Prostate gland (tissue), 2 donors: ENCODE measurements at regions not wholly inside any gene's neighbourhood (a gene's known extent, or its start where the extent isn't known, plus 50 kb on each side); places are given as distances from the start of the nearest gene placed in this dataset.

Experiments used
- DNase-seq: peaks from one replicate; pipeline ENCODE4 v3.0.0-alpha.2; 2019; ENCODE audit warnings: low spot score
- H3K27ac ChIP-seq, 2 donors: fragments of 200-600 bp; sonication (generic); 2 replicates each; pipeline ENCODE4 v1.5.1; 2017 to 2019
- H3K27me3 ChIP-seq: fragments of 200-600 bp; sonication (generic); replicated peaks from 2 replicates; pipeline ENCODE4 v1.5.1; 2019; ENCODE audit not compliant: insufficient read depth
- H3K36me3 ChIP-seq, 2 donors: fragments of 200-600 bp; sonication (generic); 1 replicate in 1 of 2; 2 replicates in 1 of 2; pipeline versions ENCODE4 v1.5.1 to v1.8.1; 2017 to 2019
- H3K4me1 ChIP-seq: fragments of 200-600 bp; sonication (generic); replicated peaks from 2 replicates; pipeline ENCODE4 v1.5.1; 2019
- H3K4me3 ChIP-seq, 2 donors: fragments of 200-600 bp; sonication (generic); 2 replicates each; pipeline ENCODE4 v1.5.1; 2017 to 2019
- H3K9me3 ChIP-seq: fragments of 200-600 bp; sonication (generic); 2 replicates; pipeline ENCODE4 v1.5.1; 2017
- CTCF ChIP-seq, 4 experiments: fragments of 200-600 bp in 2 of 4; fragments of 450-650 bp in 2 of 4; sonication (generic) in 2 of 4; IDR thresholded peaks; 1 replicate in 3 of 4; 2 replicates in 1 of 4; pipeline ENCODE4 v1.5.1; 2016 to 2019; ENCODE audit warnings: antibody characterized with exemption in 4 of 4, mild to moderate bottlenecking in 2 of 4, moderate library complexity in 2 of 4
- POLR2A ChIP-seq: fragments of 450-650 bp; IDR thresholded peaks from one replicate; pipeline ENCODE4 v1.6.1; 2016; ENCODE audit warnings: antibody characterized with exemption, mild to moderate bottlenecking
- POLR2AphosphoS5 ChIP-seq: sonication (generic); formaldehyde crosslinking; IDR thresholded peaks from one replicate; pipeline ENCODE4 v1.6.1; 2017; ENCODE audit warnings: antibody characterized with exemption
- whole genome bisulfite sequencing: methylation state at CpG from one replicate; pipeline ENCODE4 v1.1.5; 2018; 5-methylcytosine and 5-hydroxymethylcytosine counted together
- intact Hi-C: fragments of 100-400 bp; cut with DNase I; formaldehyde crosslinking; loops from one replicate; pipeline ENCODE4 v1.14.2; 2022

- no peaks in the 10 kb centered on the region for H3K36me3 ChIP-seq
- no peaks in the 10 kb centered on the region for H3K9me3 ChIP-seq
- DNase-seq, result no peak
- H3K4me3 ChIP-seq, result no peak overlapping the region
- TF ChIP-seq POLR2A (no peak), CTCF (IDR thresholded peaks at IDR 0.05) (no peak), POLR2AphosphoS5 (no peak)
- H3K4me1 ChIP-seq, result no peaks in the 10 kb centered on the region
- WGBS, result 74% methylated on average over 2 of the region's 2 CpGs
- no peak overlapping the region for H3K27ac ChIP-seq
- intact Hi-C loops, result no loop called here
- H3K27me3 ChIP-seq, result no peaks in the 10 kb centered on the region
Observed at GRCh38 chr3:147669077-147669476, 259.9 kb downstream of the ZIC1 start.

GRCh38 chr3:147672035-147672434 is 262.9 kb downstream of the ZIC1 start:
- no peak for DNase-seq
- no peak overlapping the region for H3K27ac ChIP-seq
- H3K9me3 ChIP-seq, result no peaks in the 10 kb centered on the region
- no peaks in the 10 kb centered on the region for H3K4me1 ChIP-seq
- H3K36me3 ChIP-seq, result no peaks in the 10 kb centered on the region
- intact Hi-C loops, result no loop called here
- no peak for TF ChIP-seq CTCF (IDR thresholded peaks at IDR 0.05)
- TF ChIP-seq POLR2A, result no peak
- TF ChIP-seq POLR2AphosphoS5, result no peak
- H3K4me3 ChIP-seq, result no peak overlapping the region
- no peaks in the 10 kb centered on the region for H3K27me3 ChIP-seq

DNA sequence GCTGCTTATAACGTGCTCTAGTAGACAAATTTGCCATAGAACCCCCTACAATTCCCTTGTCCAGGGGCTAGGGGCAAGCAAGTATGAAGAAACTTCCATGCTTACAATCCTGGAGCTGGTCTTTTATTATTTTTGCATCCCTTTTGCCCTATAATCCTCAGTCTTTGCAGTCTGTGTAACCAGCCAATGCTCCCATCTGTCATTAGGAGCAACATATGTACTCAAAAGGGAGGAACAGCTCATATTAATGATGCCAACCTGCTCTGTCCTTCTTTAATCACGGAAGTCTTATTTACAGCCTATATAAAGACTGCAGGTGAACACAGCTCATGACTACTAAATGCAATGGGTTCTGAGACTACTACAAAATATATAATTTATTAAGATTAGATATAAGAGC is 263.3 kb downstream of the ZIC1 start:
- WGBS, result 54% methylated on average over 2 of the region's 2 CpGs
- Histone ChIP-seq H3K36me3 (no peaks in the 10 kb centered on the region), H3K27me3 (no peaks in the 10 kb centered on the region), H3K27ac (no peak overlapping the region), H3K4me3 (no peak overlapping the region), H3K9me3 (no peaks in the 10 kb centered on the region), H3K4me1 (no peaks in the 10 kb centered on the region)
- TF ChIP-seq CTCF (IDR thresholded peaks at IDR 0.05), result no peak
- no peak for TF ChIP-seq POLR2A
- no peak for TF ChIP-seq POLR2AphosphoS5
- intact Hi-C loops, result no loop called here
- DNase-seq, result no peak

- TF ChIP-seq CTCF (IDR thresholded peaks at IDR 0.05), result no peak
- TF ChIP-seq POLR2A, result no peak
- TF ChIP-seq POLR2AphosphoS5, result no peak
- H3K27ac ChIP-seq, result no peak overlapping the region
- WGBS, result 31% methylated on average over 2 of the region's 2 CpGs
- H3K4me1 ChIP-seq, result no peaks in the 10 kb centered on the region
- H3K9me3 ChIP-seq, result no peaks in the 10 kb centered on the region
- H3K4me3 ChIP-seq, result no peak overlapping the region
- intact Hi-C loops, result no loop called here
- H3K36me3 ChIP-seq, result no peaks in the 10 kb centered on the region
- no peak for DNase-seq
- H3K27me3 ChIP-seq, result no peaks in the 10 kb centered on the region
Observed at GRCh38 chr3:147675761-147676160, 266.6 kb downstream of the ZIC1 start.

GRCh38 chr3:147680837-147681483 is 271.8 kb downstream of the ZIC1 start:
- DNase-seq, result no peak
- H3K27ac ChIP-seq, result no peak overlapping the region
- no peaks in the 10 kb centered on the region for H3K36me3 ChIP-seq
- H3K27me3 ChIP-seq, result no peaks in the 10 kb centered on the region
- intact Hi-C loops, result no loop called here
- no peaks in the 10 kb centered on the region for H3K9me3 ChIP-seq
- TF ChIP-seq CTCF (IDR thresholded peaks at IDR 0.05) (no peak), POLR2A (no peak), POLR2AphosphoS5 (no peak)
- no peaks in the 10 kb centered on the region for H3K4me1 ChIP-seq
- no peak overlapping the region for H3K4me3 ChIP-seq
- WGBS, result 73% methylated on average over 6 of the region's 6 CpGs
